GM12865 (cell line): ENCODE measurements at regions not wholly inside any gene's neighbourhood (a gene's known extent, or its start where the extent isn't known, plus 50 kb on each side); places are given as distances from the start of the nearest gene placed in this dataset.

Experiments
- DNase-seq: peaks from one replicate; pipeline ENCODE4 v3.0.0; 2010; ENCODE audit warnings: low read depth
- H3K4me3 ChIP-seq: 2 replicates; pipeline ENCODE4 v1.5.1; 2011; ENCODE audit warnings: mild to moderate bottlenecking, low read depth, low read length, control low read depth
- TF ChIP-seq, protein P1 (sequence below): IDR thresholded peaks from 2 replicates; pipeline ENCODE4 v1.5.1; 2011; ENCODE audit warnings: low read length, control low read depth, low read depth, inconsistent platforms; ENCODE audit not compliant: insufficient read depth; ENCODE audit errors: missing control alignments

DNA sequence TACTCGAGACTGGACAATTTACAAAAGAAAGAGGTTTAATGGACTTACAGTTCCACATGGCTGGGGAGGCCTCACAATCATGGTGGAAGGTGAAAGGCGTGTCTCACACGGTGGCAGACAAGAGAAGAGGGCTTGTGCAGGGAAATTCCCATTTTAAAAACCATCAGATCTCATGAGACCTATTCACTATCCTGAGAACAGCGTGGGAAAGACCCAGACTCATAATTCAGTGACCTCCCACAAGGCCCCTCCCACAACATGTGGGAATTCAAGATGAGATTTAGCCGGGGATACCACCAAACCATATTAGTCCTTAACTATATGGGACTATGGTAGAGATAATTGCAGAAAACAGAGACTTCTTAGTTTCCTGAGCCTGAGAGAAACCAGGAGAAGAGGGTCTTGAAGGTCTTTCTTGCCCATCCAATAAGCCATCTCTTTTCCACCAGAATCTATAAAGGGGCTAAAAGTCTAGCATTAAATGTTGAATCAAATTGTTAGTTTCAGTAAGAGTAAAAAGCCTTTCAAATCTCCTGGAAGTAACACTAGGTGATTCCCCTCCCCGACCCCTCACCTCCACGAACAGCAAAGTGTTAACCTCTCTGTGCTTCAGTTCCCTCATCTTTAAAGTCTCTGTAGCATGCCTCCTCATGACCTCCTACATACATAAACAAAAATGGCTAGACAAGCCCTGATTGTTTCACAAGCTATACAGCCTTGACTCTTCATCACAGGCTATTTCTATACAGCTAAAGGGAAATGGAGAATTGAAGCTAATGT is 259.1 kb downstream of the TMEM167A start:
- DNase-seq = peak; percentile 76
- peak overlapping the region; percentile 45 for H3K4me3 ChIP-seq
- TF ChIP-seq, protein P1, sequence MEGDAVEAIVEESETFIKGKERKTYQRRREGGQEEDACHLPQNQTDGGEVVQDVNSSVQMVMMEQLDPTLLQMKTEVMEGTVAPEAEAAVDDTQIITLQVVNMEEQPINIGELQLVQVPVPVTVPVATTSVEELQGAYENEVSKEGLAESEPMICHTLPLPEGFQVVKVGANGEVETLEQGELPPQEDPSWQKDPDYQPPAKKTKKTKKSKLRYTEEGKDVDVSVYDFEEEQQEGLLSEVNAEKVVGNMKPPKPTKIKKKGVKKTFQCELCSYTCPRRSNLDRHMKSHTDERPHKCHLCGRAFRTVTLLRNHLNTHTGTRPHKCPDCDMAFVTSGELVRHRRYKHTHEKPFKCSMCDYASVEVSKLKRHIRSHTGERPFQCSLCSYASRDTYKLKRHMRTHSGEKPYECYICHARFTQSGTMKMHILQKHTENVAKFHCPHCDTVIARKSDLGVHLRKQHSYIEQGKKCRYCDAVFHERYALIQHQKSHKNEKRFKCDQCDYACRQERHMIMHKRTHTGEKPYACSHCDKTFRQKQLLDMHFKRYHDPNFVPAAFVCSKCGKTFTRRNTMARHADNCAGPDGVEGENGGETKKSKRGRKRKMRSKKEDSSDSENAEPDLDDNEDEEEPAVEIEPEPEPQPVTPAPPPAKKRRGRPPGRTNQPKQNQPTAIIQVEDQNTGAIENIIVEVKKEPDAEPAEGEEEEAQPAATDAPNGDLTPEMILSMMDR = no peak

DNA sequence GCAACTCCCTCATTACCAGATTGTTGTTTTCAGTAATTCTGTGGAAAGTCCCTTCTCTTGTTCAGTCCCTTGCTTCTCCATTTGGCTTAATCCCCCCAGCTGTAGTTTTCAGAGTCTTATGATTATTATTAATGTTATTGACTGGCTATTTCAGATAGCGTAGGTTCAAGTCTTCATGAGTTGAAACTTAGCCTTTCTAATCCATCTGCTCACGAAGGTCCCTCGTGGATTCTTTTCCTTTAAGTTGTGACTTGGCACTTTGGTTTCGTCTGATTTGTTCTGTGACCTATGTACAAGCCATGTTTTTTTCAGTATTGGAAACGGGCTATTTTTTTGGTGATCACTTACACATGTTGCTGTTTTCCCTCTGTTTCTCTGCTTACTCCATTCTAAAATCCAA is 260.3 kb downstream of the TMEM167A start:
- TF ChIP-seq, protein P1 = no peak
- peak; percentile 35 for DNase-seq

DNA sequence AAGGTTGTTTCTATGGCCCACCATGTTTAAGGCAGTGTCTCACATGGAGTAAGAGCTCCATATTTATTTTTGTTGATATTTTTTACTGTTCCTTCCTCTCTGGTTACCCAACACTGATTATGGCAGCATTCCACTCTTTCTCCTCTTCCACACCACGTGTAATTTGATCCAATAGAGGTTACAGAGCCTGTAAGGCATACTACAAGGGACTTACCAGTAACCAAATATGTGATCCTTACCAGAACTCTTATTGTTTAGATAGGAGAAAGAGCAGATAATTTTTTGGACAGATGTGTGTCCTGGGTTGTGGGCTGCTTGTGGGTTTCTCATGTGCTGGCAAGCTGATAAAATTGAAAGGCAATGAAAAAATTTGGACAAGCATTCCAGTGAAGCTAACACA is 261.3 kb downstream of the TMEM167A start:
- no peak for DNase-seq

More for the DNA sequence above, 260.3 kb downstream of the TMEM167A start:
- peak overlapping the region; percentile 45 for H3K4me3 ChIP-seq

DNA sequence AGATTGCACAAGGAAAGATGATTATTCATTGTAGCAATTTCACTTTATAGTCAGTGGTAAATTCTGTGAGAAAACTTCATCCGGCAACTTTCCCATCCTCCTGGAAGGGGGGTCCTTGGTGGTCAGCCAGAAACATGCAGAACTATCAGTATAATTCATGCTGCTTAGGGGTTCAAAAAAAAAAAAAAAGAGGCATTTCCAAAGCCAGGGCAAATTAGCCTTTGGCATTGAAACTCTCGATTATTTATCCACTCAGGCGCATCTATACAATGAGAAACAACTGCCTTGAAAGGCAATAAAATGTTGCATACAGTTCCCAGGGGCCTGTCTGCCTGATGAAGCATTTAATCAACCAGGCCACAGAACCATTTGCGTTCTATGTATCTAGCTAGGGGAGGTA is 263.3 kb downstream of the TMEM167A start:
- no peak overlapping the region for H3K4me3 ChIP-seq
- DNase-seq = no peak
- TF ChIP-seq, protein P1 = no peak

More for the DNA sequence above, 261.3 kb downstream of the TMEM167A start:
- peak overlapping the region; percentile 25; the same call in 1 of the 2 replicates for H3K4me3 ChIP-seq
- TF ChIP-seq, protein P1 = no peak

DNA sequence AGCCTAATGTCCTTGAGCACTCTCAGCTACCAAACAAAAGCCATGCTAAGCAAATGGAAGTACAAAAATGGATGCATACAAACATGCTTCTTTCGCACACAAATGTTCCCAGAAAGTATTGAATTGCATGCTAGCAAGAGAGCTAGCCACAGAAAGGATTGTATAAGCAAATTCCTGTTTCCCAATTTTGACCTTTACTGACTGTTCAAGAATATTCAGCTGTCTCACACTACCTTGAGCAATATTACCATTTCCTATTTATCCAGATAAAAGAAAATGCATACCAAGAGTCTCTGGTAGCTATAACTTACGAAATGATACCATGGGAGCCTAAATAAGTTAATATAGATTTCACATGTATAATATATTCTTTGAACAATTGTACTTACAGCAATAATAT is 264.6 kb downstream of the TMEM167A start:
- DNase-seq = no peak
- no peak overlapping the region for H3K4me3 ChIP-seq
- TF ChIP-seq, protein P1 = no peak

DNA sequence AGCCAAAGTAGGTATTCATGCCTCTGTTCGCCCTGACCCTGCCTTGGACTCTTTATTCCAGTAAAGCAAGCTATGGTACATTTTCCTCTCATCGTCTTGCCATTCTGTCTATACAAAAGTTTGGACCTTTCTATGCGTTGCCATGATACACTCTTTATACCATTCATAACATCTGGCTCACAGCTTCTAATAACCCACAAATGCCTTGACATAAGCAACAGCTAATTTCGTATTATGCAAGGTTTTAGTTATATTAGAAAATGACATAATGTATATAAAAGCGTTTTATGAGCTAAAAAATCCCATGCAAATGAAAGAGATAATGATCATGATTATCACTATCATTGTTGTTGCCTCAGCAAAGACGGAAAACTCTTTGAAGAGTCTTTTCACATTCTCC is 265.7 kb downstream of the TMEM167A start:
- H3K4me3 ChIP-seq = no peak overlapping the region
- no peak for DNase-seq
- TF ChIP-seq, protein P1 = no peak
